ENCODE measurements at regions not wholly inside any gene's neighbourhood (a gene's known extent, or its start where the extent isn't known, plus 50 kb on each side); places are given as distances from the start of the nearest gene placed in this dataset.

- no peak for TF ChIP-seq CTCF (IDR thresholded peaks at IDR 0.05; ENCODE audit: low read depth, low read length)
- Histone ChIP-seq H3K27me3 (ENCODE audit: insufficient read depth, low read depth, severe bottlenecking) (peaks cover 8% of the 10 kb centered on the region), H3K4me3 (ENCODE audit: low read depth, low read length) (no peak overlapping the region), H3K27ac (no peak overlapping the region), H3K9me3 (ENCODE audit: severe bottlenecking) (peaks cover 3% of the 10 kb centered on the region), H3K36me3 (no peaks in the 10 kb centered on the region)
- no peak for DNase-seq
Measured at GRCh38 chr10:118401708-118402193, 59.6 kb upstream of the FAM204A start.

- Histone ChIP-seq H3K27ac (no peak overlapping the region), H3K27me3 (ENCODE audit: insufficient read depth, low read depth, severe bottlenecking) (peaks cover 13% of the 10 kb centered on the region), H3K4me3 (ENCODE audit: low read depth, low read length) (no peak overlapping the region), H3K9me3 (ENCODE audit: severe bottlenecking) (peaks cover 3% of the 10 kb centered on the region), H3K36me3 (no peaks in the 10 kb centered on the region)
- no peak for TF ChIP-seq CTCF (IDR thresholded peaks at IDR 0.05; ENCODE audit: low read depth, low read length)
- DNase-seq, result no peak
Measured at GRCh38 chr10:118397391-118397790, 55.3 kb upstream of the FAM204A start.

GRCh38 chr10:118395947-118396346 is 53.8 kb upstream of the FAM204A start:
- no peak for TF ChIP-seq CTCF (IDR thresholded peaks at IDR 0.05; ENCODE audit: low read depth, low read length)
- Histone ChIP-seq H3K9me3 (ENCODE audit: severe bottlenecking) (no peaks in the 10 kb centered on the region), H3K36me3 (no peaks in the 10 kb centered on the region), H3K4me3 (ENCODE audit: low read depth, low read length) (no peak overlapping the region), H3K27ac (no peak overlapping the region), H3K27me3 (ENCODE audit: insufficient read depth, low read depth, severe bottlenecking) (peaks cover 15% of the 10 kb centered on the region)
- no peak for DNase-seq

- DNase-seq, result no peak
- no peak for TF ChIP-seq CTCF (IDR thresholded peaks at IDR 0.05; ENCODE audit: low read depth, low read length)
Measured at GRCh38 chr10:118394301-118395200, 52.4 kb upstream of the FAM204A start.

GRCh38 chr10:118392761-118393160 is 50.6 kb upstream of the FAM204A start:
- no peak overlapping the region for H3K4me3 ChIP-seq (ENCODE audit: low read depth, low read length)
- DNase-seq, result no peak
- TF ChIP-seq CTCF (IDR thresholded peaks at IDR 0.05; ENCODE audit: low read depth, low read length), result no peak
- H3K27ac ChIP-seq, result no peak overlapping the region
- peaks cover 22% of the 10 kb centered on the region for H3K27me3 ChIP-seq (ENCODE audit: insufficient read depth, low read depth, severe bottlenecking)
- peaks cover 8% of the 10 kb centered on the region for H3K9me3 ChIP-seq (ENCODE audit: severe bottlenecking)
- no peaks in the 10 kb centered on the region for H3K36me3 ChIP-seq

More at GRCh38 chr10:118394301-118395200, 52.4 kb upstream of the FAM204A start:
- Histone ChIP-seq H3K27me3 (ENCODE audit: insufficient read depth, low read depth, severe bottlenecking) (peaks cover 22% of the 10 kb centered on the region), H3K27ac (no peak overlapping the region), H3K9me3 (ENCODE audit: severe bottlenecking) (no peaks in the 10 kb centered on the region), H3K4me3 (ENCODE audit: low read depth, low read length) (no peak overlapping the region), H3K36me3 (no peaks in the 10 kb centered on the region)
